GM23248 (cell line): ENCODE measurements at regions not wholly inside any gene's neighbourhood (a gene's known extent, or its start where the extent isn't known, plus 50 kb on each side); places are given as distances from the start of the nearest gene placed in this dataset.

Experiments used
- DNase-seq: peaks from one replicate; pipeline ENCODE4 v3.0.0-alpha.2; 2015
- H2AFZ ChIP-seq: fragments of 200-600 bp; sonication (generic); 2 replicates; pipeline ENCODE4 v1.6.1; 2016; ENCODE audit warnings: antibody characterized with exemption
- H3F3A ChIP-seq: fragments of 200-600 bp; sonication (generic); 2 replicates; pipeline ENCODE4 v1.6.1; 2016; ENCODE audit warnings: mild to moderate bottlenecking, antibody characterized with exemption, mixed run types; ENCODE audit not compliant: insufficient read depth
- H3K27ac ChIP-seq: fragments of 200-600 bp; sonication (generic); 2 replicates; pipeline ENCODE4 v1.5.1; 2016; ENCODE audit warnings: mild to moderate bottlenecking
- H3K27me3 ChIP-seq: fragments of 200-600 bp; sonication (generic); replicated peaks from 2 replicates; pipeline ENCODE4 v1.6.1; 2016; ENCODE audit warnings: mild to moderate bottlenecking; ENCODE audit not compliant: insufficient read depth
- H3K36me3 ChIP-seq: fragments of 200-600 bp; sonication (generic); 2 replicates; pipeline ENCODE4 v1.6.1; 2016; ENCODE audit warnings: low read depth, mild to moderate bottlenecking
- H3K4me1 ChIP-seq: fragments of 200-600 bp; sonication (generic); 2 replicates; pipeline ENCODE4 v1.6.1; 2016; ENCODE audit warnings: mild to moderate bottlenecking; ENCODE audit not compliant: insufficient read depth
- H3K4me2 ChIP-seq: fragments of 200-600 bp; sonication (generic); one replicate; pipeline ENCODE4 v1.6.1; 2016; ENCODE audit warnings: mild to moderate bottlenecking; ENCODE audit not compliant: unreplicated experiment
- H3K4me3 ChIP-seq: fragments of 200-600 bp; sonication (generic); 2 replicates; pipeline ENCODE4 v1.5.1; 2016; ENCODE audit warnings: mild to moderate bottlenecking
- H3K79me2 ChIP-seq: fragments of 200-600 bp; sonication (generic); 2 replicates; pipeline ENCODE4 v1.6.1; 2016; ENCODE audit warnings: mild to moderate bottlenecking; ENCODE audit not compliant: insufficient read depth
- H3K9ac ChIP-seq: fragments of 200-600 bp; sonication (generic); 2 replicates; pipeline ENCODE4 v1.6.1; 2016; ENCODE audit warnings: mild to moderate bottlenecking
- H3K9me2 ChIP-seq: fragments of 200-600 bp; sonication (generic); 2 replicates; pipeline ENCODE4 v1.6.1; 2016; ENCODE audit warnings: mixed run types, mild to moderate bottlenecking, moderate library complexity; ENCODE audit not compliant: insufficient read depth
- H3K9me3 ChIP-seq: fragments of 200-600 bp; sonication (generic); one replicate; pipeline ENCODE4 v1.6.1; 2017; ENCODE audit warnings: low read depth
- H4K20me1 ChIP-seq: fragments of 200-600 bp; sonication (generic); 2 replicates; pipeline ENCODE4 v1.6.0; 2016; ENCODE audit not compliant: insufficient read depth
- EZH2 ChIP-seq: fragments of 200-600 bp; sonication (generic); IDR thresholded peaks from 2 replicates; pipeline ENCODE4 v1.6.1; 2018; ENCODE audit warnings: antibody characterized with exemption, mild to moderate bottlenecking; ENCODE audit not compliant: insufficient read depth, poor library complexity, severe bottlenecking
- EZH2phosphoT487 ChIP-seq: fragments of 200-600 bp; sonication (generic); IDR thresholded peaks from 2 replicates; pipeline ENCODE4 v1.6.1; 2018; ENCODE audit warnings: antibody characterized with exemption, moderate library complexity, mild to moderate bottlenecking, low read depth; ENCODE audit not compliant: insufficient read depth
- WGBS, 2 experiments: methylation state at CpG; one replicate each; pipeline ENCODE4 v1.1.6; 2015 to 2017; ENCODE audit warnings: low lambda C conversion rate in 2 of 2, low coverage in 1 of 2; ENCODE audit errors: missing lambda C conversion rate in 2 of 2; 5-methylcytosine and 5-hydroxymethylcytosine counted together
- in situ Hi-C: fragments of 300-500 bp; cut with MboI; formaldehyde crosslinking; loops from 2 replicates; pipeline ENCODE4 v1.15.0; 2020

DNA sequence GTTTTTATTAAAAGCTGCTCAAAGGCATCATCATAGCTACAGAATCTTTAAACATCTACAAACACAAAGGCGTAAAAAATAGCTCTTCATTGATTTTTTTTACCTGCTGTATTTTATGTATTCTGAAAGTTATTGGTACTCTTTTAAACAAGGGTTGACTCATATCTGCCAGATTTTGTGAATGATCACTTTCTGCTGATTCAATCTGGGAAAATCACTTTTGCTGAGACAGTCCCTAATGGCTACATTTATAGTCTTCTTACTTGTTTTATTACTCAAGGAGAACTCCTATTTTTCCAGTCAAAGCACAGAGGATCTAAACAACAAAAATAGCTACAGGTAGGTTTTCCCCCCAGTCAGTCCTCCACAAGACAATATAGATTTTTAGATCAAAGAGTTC lies 739.0 kb downstream of the CBLN4 start:
- Histone ChIP-seq H3F3A (no peaks in the 10 kb centered on the region), H3K27ac (no peak overlapping the region), H2AFZ (no peak overlapping the region), H3K4me3 (no peak overlapping the region), H3K27me3 (no peaks in the 10 kb centered on the region), H4K20me1 (no peaks in the 10 kb centered on the region), H3K9me3 (no peaks in the 10 kb centered on the region), H3K4me2 (no peak overlapping the region), H3K9me2 (no peaks in the 10 kb centered on the region), H3K4me1 (no peaks in the 10 kb centered on the region), H3K9ac (no peak overlapping the region), H3K36me3 (no peaks in the 10 kb centered on the region), H3K79me2 (no peaks in the 10 kb centered on the region)
- TF ChIP-seq EZH2 = no peak
- no peak for TF ChIP-seq EZH2phosphoT487
- 8 to 12% methylated on average over 1 of the region's 1 CpG for WGBS, 2 experiments
- in situ Hi-C loops = no loop called here
- no peak for DNase-seq

DNA sequence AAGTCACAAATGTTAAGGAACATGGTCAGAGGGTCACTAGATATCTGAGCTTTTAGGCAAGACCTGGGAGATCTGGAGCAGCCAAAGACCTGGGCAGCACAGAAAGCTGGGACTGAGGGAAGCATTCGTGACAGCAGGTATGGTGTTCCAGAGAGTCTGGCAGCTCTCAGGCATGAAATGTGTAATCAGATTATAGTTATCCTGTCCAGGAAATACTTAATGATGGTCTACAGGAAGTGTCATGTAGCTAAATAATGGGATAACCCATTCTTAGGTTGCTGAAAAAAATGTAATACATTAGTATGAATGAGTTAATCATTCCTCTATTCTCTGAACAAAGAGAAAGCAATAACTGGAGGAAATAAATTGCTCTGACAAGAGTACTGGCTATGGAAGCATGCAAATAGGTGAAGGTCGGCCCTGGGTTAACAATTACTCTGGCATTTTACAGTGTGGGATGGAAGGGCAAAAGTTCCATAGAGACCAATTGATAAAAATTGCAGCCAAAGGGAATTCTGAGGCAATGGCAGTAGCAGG lies 740.5 kb downstream of the CBLN4 start:
- 3 to 8% methylated on average over 2 of the region's 2 CpGs for WGBS, 2 experiments
- no peaks in the 10 kb centered on the region for H4K20me1 ChIP-seq

GRCh38 chr20:55258559-55258958 lies 746.8 kb downstream of the CBLN4 start:
- H3K4me3 ChIP-seq = no peak overlapping the region
- no peaks in the 10 kb centered on the region for H3F3A ChIP-seq
- H3K9me3 ChIP-seq = no peaks in the 10 kb centered on the region
- H3K27ac ChIP-seq = no peak overlapping the region
- DNase-seq = no peak
- no peaks in the 10 kb centered on the region for H3K9me2 ChIP-seq
- no peak overlapping the region for H3K9ac ChIP-seq
- no peak overlapping the region for H3K4me2 ChIP-seq
- TF ChIP-seq EZH2 = no peak
- TF ChIP-seq EZH2phosphoT487 = no peak
- WGBS, 2 experiments = 2 to 3% methylated on average over 2 of the region's 2 CpGs
- in situ Hi-C loops = no loop called here
- H3K36me3 ChIP-seq = no peaks in the 10 kb centered on the region
- H3K4me1 ChIP-seq = no peaks in the 10 kb centered on the region
- H2AFZ ChIP-seq = no peak overlapping the region
- H3K27me3 ChIP-seq = no peaks in the 10 kb centered on the region
- no peaks in the 10 kb centered on the region for H3K79me2 ChIP-seq
- no peaks in the 10 kb centered on the region for H4K20me1 ChIP-seq

More for the DNA sequence above, 740.5 kb downstream of the CBLN4 start:
- no peak for DNase-seq
- in situ Hi-C loops = no loop called here
- TF ChIP-seq EZH2phosphoT487 = no peak
- no peak for TF ChIP-seq EZH2
- no peaks in the 10 kb centered on the region for H3K36me3 ChIP-seq
- H3K9me2 ChIP-seq = no peaks in the 10 kb centered on the region
- no peaks in the 10 kb centered on the region for H3F3A ChIP-seq
- H3K4me3 ChIP-seq = no peak overlapping the region
- no peaks in the 10 kb centered on the region for H3K27me3 ChIP-seq
- H3K9me3 ChIP-seq = no peaks in the 10 kb centered on the region
- no peak overlapping the region for H3K27ac ChIP-seq
- no peak overlapping the region for H3K4me2 ChIP-seq
- H2AFZ ChIP-seq = no peak overlapping the region
- no peaks in the 10 kb centered on the region for H3K79me2 ChIP-seq
- H3K4me1 ChIP-seq = no peaks in the 10 kb centered on the region
- H3K9ac ChIP-seq = no peak overlapping the region

- H3K27me3 ChIP-seq = no peaks in the 10 kb centered on the region
- H3K4me2 ChIP-seq = no peak overlapping the region
- H4K20me1 ChIP-seq = no peaks in the 10 kb centered on the region
- H3K9me2 ChIP-seq = no peaks in the 10 kb centered on the region
- no peak overlapping the region for H3K4me3 ChIP-seq
- no peaks in the 10 kb centered on the region for H3K9me3 ChIP-seq
- WGBS, 2 experiments = 32 to 35% methylated on average over 6 of the region's 6 CpGs
- no peaks in the 10 kb centered on the region for H3K4me1 ChIP-seq
- no peak overlapping the region for H2AFZ ChIP-seq
- in situ Hi-C loops = no loop called here
- H3K9ac ChIP-seq = no peak overlapping the region
- no peak overlapping the region for H3K27ac ChIP-seq
- no peaks in the 10 kb centered on the region for H3F3A ChIP-seq
- no peaks in the 10 kb centered on the region for H3K36me3 ChIP-seq
- no peak for DNase-seq
- no peaks in the 10 kb centered on the region for H3K79me2 ChIP-seq
- TF ChIP-seq EZH2 = no peak
- TF ChIP-seq EZH2phosphoT487 = no peak
These were observed 750.3 kb downstream of the CBLN4 start for GRCh38 chr20:55255016-55255415.

GRCh38 chr20:55253781-55254180 lies 751.5 kb downstream of the CBLN4 start:
- H4K20me1 ChIP-seq = no peaks in the 10 kb centered on the region
- no peaks in the 10 kb centered on the region for H3F3A ChIP-seq
- H3K9me3 ChIP-seq = no peaks in the 10 kb centered on the region
- H3K27me3 ChIP-seq = no peaks in the 10 kb centered on the region
- H3K36me3 ChIP-seq = no peaks in the 10 kb centered on the region
- in situ Hi-C loops = no loop called here
- no peak overlapping the region for H3K27ac ChIP-seq
- H3K9me2 ChIP-seq = no peaks in the 10 kb centered on the region
- H3K4me2 ChIP-seq = no peak overlapping the region
- no peak for DNase-seq
- 0 to 3% methylated on average over 1 of the region's 1 CpG for WGBS, 2 experiments
- no peaks in the 10 kb centered on the region for H3K4me1 ChIP-seq
- TF ChIP-seq EZH2phosphoT487 (no peak), EZH2 (no peak)
- no peak overlapping the region for H3K4me3 ChIP-seq
- no peak overlapping the region for H2AFZ ChIP-seq
- no peak overlapping the region for H3K9ac ChIP-seq
- no peaks in the 10 kb centered on the region for H3K79me2 ChIP-seq
